GM11168 (cell line): ENCODE measurements at regions not wholly inside any gene's neighbourhood (a gene's known extent, or its start where the extent isn't known, plus 50 kb on each side); places are given as distances from the start of the nearest gene placed in this dataset.
"Not testable (repeated sequence)": the region's sequence is repeated elsewhere in the genome, so short reads cannot be mapped to it uniquely, and the experiment has no call there.

Source experiments
- in situ Hi-C: fragments of 300-500 bp; cut with MboI; formaldehyde crosslinking; loops from one replicate; pipeline ENCODE4 v1.12.0; 2022; ENCODE audit warnings: low sequenced_read_pairs; ENCODE audit not compliant: unreplicated experiment

GRCh38 chr5:56297851-56298250, 64.7 kb upstream of the ANKRD55 start:
- in situ Hi-C loops: no loop called here

- in situ Hi-C loops: not testable (repeated sequence)
These were observed 62.2 kb upstream of the ANKRD55 start for GRCh38 chr5:56295311-56295710.

- in situ Hi-C loops: no loop called here
These were observed 61.2 kb upstream of the ANKRD55 start for GRCh38 chr5:56294354-56294753.

GRCh38 chr5:56292874-56293273, 59.7 kb upstream of the ANKRD55 start:
- in situ Hi-C loops: not testable (repeated sequence)

GRCh38 chr5:56291661-56292374, 58.7 kb upstream of the ANKRD55 start:
- in situ Hi-C loops: no loop called here

- in situ Hi-C loops: no loop called here
These were observed 58.0 kb upstream of the ANKRD55 start for GRCh38 chr5:56291079-56291643.

GRCh38 chr5:56290378-56291078, 57.4 kb upstream of the ANKRD55 start:
- in situ Hi-C loops: no loop called here

GRCh38 chr5:56289602-56289987, 56.5 kb upstream of the ANKRD55 start:
- in situ Hi-C loops: no loop called here

GRCh38 chr5:56288873-56289601, 55.9 kb upstream of the ANKRD55 start:
- in situ Hi-C loops: no loop called here

- in situ Hi-C loops: no loop called here
These were observed 53.1 kb upstream of the ANKRD55 start for GRCh38 chr5:56286015-56286884.

- in situ Hi-C loops: no loop called here
These were observed 49.8 kb upstream of the ANKRD55 start for GRCh38 chr5:56282951-56283350.
